ENCODE measurements at regions not wholly inside any gene's neighbourhood (a gene's known extent, or its start where the extent isn't known, plus 50 kb on each side); places are given as distances from the start of the nearest gene placed in this dataset.

DNA sequence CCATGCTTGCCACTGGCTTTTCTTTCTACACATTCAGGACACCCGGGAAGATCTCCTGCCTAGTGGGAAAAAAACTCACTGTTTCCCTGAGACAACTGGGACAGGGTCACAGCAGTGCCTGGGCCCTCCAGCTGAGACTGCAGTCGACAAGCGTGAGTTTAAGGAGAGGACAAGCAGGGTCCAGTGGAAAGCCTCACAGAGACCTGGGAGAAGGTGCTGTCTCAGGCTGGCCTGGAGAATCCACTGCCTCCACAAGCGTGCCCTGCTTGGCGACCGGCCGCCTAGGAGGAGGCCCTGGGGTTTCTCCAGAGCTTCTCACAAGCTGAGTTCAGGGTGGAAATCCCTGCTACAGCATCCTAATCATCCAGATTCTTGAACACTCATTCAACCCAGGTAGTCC lies 519.6 kb upstream of the RAB6C start:
- TF ChIP-seq EZH2 (IDR thresholded peaks at IDR 0.05; ENCODE audit: low read length, unreplicated experiment), result no peak
- TF ChIP-seq, protein P1, sequence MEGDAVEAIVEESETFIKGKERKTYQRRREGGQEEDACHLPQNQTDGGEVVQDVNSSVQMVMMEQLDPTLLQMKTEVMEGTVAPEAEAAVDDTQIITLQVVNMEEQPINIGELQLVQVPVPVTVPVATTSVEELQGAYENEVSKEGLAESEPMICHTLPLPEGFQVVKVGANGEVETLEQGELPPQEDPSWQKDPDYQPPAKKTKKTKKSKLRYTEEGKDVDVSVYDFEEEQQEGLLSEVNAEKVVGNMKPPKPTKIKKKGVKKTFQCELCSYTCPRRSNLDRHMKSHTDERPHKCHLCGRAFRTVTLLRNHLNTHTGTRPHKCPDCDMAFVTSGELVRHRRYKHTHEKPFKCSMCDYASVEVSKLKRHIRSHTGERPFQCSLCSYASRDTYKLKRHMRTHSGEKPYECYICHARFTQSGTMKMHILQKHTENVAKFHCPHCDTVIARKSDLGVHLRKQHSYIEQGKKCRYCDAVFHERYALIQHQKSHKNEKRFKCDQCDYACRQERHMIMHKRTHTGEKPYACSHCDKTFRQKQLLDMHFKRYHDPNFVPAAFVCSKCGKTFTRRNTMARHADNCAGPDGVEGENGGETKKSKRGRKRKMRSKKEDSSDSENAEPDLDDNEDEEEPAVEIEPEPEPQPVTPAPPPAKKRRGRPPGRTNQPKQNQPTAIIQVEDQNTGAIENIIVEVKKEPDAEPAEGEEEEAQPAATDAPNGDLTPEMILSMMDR (conservative IDR thresholded peaks at IDR 0.05; ENCODE audit: low read depth, low read length), result no peak
